ENCODE measurements at regions not wholly inside any gene's neighbourhood (a gene's known extent, or its start where the extent isn't known, plus 50 kb on each side); places are given as distances from the start of the nearest gene placed in this dataset.

DNA sequence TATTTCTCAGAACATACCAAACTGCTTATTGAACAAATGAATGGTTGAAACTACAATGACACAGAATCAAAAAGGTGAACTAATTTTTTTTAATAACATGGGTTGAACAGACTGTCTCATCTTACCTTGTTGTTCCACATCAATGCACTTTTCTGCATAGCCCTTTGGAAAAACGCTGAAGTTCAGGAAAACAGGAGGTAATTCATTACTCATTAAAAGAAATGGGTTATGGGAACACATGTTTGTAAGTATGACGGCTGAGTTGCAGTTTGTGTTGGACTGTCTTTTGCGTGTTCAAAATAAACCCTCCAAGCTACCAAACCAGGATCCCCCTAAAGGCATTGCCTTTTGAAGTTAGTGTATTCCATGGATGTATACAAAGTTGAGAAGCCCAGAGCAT, 514.9 kb upstream of the PKN2 start:
- Histone ChIP-seq H3K4me3 (ENCODE audit: low read depth, low read length) (no peak overlapping the region), H3K27me3 (ENCODE audit: control insufficient read depth, insufficient read depth, low read length) (no peaks in the 10 kb centered on the region), H3K36me3 (ENCODE audit: control insufficient read depth, insufficient read depth, low read length) (no peaks in the 10 kb centered on the region)
- TF ChIP-seq, protein P1, sequence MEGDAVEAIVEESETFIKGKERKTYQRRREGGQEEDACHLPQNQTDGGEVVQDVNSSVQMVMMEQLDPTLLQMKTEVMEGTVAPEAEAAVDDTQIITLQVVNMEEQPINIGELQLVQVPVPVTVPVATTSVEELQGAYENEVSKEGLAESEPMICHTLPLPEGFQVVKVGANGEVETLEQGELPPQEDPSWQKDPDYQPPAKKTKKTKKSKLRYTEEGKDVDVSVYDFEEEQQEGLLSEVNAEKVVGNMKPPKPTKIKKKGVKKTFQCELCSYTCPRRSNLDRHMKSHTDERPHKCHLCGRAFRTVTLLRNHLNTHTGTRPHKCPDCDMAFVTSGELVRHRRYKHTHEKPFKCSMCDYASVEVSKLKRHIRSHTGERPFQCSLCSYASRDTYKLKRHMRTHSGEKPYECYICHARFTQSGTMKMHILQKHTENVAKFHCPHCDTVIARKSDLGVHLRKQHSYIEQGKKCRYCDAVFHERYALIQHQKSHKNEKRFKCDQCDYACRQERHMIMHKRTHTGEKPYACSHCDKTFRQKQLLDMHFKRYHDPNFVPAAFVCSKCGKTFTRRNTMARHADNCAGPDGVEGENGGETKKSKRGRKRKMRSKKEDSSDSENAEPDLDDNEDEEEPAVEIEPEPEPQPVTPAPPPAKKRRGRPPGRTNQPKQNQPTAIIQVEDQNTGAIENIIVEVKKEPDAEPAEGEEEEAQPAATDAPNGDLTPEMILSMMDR (IDR thresholded peaks at IDR 0.05; ENCODE audit: insufficient read depth, low read length, poor library complexity, severe bottlenecking), result no peak
- DNase-seq (ENCODE audit: low read depth), result no peak

DNA sequence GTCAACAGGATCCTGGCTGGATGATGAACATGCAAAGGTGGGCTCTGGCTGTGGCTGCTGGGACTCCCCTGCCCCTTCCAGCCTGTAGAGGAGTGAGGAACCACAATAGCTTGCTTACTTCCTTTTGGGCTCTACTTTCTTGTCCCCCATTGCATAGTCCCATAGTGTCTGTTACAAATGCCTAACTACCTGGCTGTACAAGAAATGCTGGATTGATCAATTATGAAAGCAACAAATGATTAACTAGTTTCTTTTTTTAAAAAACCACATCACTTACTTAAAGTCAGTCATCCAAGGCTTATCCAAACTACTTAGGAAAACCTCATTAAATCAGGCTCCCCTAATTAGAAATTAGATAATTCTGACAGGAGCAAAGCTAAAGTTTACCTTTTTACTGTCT, 514.1 kb upstream of the PKN2 start:
- DNase-seq (ENCODE audit: low read depth), result no peak
- TF ChIP-seq, protein P1 (IDR thresholded peaks at IDR 0.05; ENCODE audit: insufficient read depth, low read length, poor library complexity, severe bottlenecking), result no peak
- Histone ChIP-seq H3K36me3 (ENCODE audit: control insufficient read depth, insufficient read depth, low read length) (no peaks in the 10 kb centered on the region), H3K4me3 (ENCODE audit: low read depth, low read length) (no peak overlapping the region), H3K27me3 (ENCODE audit: control insufficient read depth, insufficient read depth, low read length) (no peaks in the 10 kb centered on the region)

DNA sequence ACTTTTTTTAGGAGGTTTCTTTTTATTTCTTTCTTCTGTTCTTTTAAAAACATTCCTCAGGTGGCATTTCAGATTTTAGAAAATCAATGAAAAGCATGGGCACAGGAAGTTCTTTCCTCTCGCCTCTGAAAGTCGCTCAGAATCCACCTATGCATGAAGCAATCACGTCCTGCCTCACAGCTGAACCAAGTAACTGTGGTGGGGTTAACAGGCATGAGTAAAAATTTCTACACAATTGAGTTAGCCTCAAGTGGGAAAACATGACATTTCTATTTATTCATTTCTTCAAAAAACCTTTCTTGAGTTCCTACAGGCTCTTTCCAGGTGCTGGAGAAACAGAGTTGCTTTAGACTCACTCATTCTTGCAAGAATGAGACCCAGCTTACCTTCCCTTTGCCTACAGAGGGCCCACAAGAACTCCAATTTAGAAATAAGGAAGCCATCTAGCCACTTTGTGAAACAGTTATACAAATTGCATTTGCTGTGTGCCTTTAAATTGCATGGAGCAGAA, 508.9 kb upstream of the PKN2 start:
- Histone ChIP-seq H3K36me3 (ENCODE audit: control insufficient read depth, insufficient read depth, low read length) (no peaks in the 10 kb centered on the region), H3K4me3 (ENCODE audit: low read depth, low read length) (no peak overlapping the region), H3K27me3 (ENCODE audit: control insufficient read depth, insufficient read depth, low read length) (no peaks in the 10 kb centered on the region)
- TF ChIP-seq, protein P1 (IDR thresholded peaks at IDR 0.05; ENCODE audit: insufficient read depth, low read length, poor library complexity, severe bottlenecking), result no peak
- DNase-seq (ENCODE audit: low read depth), result no peak

DNA sequence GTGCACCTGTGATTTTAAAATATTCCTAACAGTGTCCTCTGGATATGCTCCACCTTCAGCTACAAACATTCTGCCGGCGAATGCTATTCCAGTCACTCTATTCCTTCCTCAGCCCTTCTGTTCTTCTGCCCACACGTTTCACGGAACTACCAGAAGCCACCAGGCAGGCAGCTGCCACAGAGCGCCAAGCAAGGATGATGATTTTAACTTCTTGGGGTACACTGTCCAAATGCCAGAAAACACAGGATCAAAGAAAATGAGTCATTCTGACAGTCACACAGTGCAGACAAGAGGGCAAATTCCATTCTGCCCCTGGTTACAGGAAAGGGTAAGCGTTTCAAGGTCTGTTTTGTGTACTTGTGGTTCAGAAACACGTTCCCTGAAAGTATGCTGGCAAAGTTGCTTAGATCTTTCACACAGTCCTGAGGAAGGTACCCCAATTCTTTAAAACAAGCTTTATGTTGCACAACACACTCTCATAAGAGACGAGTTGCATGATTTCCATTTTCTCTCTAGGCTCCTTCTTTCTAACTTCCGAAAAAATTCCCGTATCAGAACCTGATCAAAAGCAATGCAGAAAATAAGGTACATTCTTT, 508.3 kb upstream of the PKN2 start:
- TF ChIP-seq, protein P1 (IDR thresholded peaks at IDR 0.05; ENCODE audit: insufficient read depth, low read length, poor library complexity, severe bottlenecking), result no peak
- no peak for DNase-seq (ENCODE audit: low read depth)
- Histone ChIP-seq H3K4me3 (ENCODE audit: low read depth, low read length) (no peak overlapping the region), H3K27me3 (ENCODE audit: control insufficient read depth, insufficient read depth, low read length) (no peaks in the 10 kb centered on the region), H3K36me3 (ENCODE audit: control insufficient read depth, insufficient read depth, low read length) (no peaks in the 10 kb centered on the region)

DNA sequence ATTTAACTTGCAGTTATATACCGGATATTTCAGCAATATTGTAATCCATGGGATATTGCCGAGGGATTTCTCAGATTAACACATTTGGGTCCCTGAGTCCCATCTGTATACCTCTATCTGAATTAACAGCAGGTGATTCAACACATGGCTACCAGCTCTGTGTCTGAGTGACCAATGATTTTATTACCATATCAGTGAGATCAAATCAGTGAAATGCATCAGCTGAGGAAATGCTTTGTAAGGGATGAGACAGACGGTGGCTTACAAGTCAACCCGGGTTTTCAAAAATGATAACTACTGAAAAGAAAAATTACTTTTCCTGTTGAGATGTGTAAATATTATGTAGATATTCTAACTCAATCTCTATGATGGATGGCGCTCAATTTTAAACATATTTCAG, 504.1 kb upstream of the PKN2 start:
- H3K4me3 ChIP-seq (ENCODE audit: low read depth, low read length), result no peak overlapping the region
- DNase-seq (ENCODE audit: low read depth), result no peak

More for the DNA sequence above, 504.1 kb upstream of the PKN2 start:
- TF ChIP-seq, protein P1 (IDR thresholded peaks at IDR 0.05; ENCODE audit: insufficient read depth, low read length, poor library complexity, severe bottlenecking), result no peak
- H3K36me3 ChIP-seq (ENCODE audit: control insufficient read depth, insufficient read depth, low read length), result no peaks in the 10 kb centered on the region
- no peaks in the 10 kb centered on the region for H3K27me3 ChIP-seq (ENCODE audit: control insufficient read depth, insufficient read depth, low read length)
